Hypothalamus (tissue), 51 donors: ENCODE measurements at regions not wholly inside any gene's neighbourhood (a gene's known extent, or its start where the extent isn't known, plus 50 kb on each side); places are given as distances from the start of the nearest gene placed in this dataset.

Experiments used
- DNase-seq, 51 donors: peaks; one replicate each; lab custom pipeline; 2025; lab: John Stamatoyannopoulos, UW

DNA sequence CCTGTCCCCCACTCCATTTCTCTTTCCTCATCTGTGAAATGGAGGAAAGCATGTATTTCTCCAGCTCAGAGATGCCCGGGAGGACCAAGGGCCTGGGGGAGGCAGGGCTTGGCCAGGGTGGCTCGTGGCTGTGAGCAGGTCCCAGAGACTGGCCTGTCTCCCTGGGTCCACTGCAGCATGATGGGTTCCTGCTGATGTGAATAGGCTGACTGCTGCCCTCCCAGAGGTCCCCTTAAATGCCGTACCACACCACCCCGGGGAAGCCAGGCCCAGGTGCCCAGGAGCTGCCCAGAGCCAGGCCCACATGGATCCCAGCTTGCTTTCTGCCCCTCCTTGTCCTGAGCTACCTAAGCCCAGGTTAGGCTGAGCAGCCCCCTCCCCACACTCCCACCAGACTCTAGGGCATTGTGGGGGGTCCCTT lies 158.2 kb upstream of the C14orf180 start:
- no peak for DNase-seq

DNA sequence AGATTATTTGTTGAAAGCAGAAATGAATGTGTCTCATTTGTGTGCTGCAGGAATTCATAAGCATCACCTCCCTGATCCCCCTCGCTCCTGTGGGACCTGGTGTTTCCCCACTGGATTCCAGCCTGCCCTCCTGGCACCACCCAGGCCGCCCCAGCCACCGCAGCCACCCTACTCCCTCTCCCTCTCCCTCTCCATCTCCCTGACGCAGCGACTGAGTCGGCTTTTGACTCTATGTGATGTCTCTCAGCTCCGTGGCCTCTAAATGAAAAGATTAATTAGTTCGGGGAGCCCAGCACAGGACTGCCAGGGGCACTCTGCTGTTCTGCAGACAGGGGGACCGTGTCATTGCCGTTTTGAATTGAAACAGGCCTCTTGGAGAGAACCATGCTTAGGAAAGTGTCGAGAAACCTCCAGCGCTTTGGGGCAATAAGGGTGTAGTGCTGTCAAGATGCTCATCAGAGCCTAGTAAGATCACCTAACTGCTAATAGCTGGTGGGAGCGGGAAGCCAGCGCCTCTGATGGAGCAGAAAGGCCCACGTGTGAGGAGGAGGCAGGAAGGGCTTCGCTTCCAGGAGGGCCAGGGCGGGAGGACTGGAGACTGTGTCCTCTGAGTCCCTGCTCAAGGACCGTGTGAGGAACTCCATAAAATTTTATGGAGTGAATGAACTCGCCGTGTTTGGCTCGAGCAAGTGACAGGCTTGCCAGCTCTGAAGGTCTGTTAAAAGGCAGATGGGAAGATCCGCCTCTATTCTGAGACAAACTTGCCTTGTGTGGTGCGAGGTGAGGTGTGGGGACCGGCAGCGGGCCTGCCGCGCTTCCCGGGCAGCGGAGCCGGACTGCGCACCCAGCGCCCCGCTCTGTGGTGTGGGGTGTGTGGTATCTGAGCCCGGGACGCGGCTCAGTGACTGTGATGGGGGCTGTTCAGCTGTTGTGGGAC lies 157.4 kb upstream of the C14orf180 start:
- no peak for DNase-seq

DNA sequence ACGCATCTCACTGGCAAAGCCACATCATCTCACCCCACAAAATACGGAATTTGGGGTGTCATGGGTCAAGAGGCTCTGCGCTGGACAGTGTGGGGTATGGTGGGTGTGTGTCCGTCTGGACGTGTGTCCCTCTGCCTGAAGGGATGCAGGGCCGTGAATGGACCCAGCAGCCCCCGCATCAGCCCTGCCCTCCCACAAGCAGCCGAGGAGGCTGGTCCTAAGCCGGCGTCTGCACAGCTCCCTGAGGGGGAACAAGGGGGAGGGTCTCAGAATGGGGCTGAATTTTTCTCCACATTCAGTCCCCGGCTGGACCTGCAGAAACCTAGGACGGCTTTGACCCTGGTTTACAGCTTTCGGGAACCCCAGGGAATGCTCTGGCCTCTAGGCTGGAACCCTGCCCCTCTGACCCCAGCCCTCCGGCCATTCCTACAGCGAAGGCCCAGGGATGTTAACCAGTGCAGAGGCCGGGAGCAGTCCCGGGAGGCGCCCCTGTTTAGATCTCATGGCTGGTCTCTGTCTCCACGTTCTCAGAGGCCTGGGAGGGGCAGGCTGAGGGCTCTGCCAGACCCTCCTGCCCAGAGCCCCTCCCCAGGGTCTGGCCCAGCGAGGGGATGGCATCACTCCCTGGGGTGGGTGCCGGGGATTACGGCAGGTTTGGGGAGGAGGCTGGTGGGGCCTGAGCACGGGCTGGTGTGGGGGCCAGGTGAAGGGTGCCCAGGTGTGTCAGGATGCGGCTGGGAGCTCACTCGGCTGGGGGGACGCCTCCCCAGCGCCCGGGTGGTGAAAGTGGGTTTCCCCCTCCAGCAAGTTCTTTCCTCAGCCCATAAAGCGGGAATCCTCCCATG lies 156.5 kb upstream of the C14orf180 start:
- no peak for DNase-seq

DNA sequence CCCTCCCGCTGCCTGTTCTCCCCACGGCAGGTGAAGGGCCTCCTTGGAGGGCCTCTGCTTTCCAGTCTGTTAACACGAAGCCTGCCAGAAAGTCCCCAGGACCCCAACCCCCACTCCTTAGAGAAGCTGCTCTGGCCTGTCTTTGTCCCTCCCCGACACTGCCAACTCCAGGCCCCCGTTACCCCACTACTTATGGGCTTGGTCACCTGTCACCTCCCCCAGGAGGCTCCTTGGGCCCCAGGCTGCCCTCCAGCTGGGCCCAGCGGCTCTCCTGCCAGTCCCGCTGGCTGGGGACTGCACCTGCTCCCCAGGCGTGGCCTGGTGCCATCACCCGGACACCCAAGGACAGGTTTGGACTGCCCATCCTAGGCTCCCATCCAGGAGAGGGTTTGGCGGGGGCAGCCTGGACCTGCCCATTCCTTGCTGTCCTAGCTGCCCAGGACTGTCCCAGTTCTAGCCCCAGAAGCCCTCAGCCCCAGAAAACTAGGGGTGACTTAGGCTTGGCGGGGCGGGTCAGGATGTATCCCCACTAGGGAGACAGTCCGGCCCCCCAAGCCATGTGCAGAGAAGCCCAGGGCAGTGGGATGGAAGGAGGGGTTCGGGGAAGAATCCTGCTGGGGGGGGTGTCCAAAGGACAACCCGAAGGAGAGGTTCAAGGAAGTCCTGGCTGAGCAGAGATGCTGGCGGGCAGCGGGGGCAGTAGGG lies 155.7 kb upstream of the C14orf180 start:
- DNase-seq, result no peak

DNA sequence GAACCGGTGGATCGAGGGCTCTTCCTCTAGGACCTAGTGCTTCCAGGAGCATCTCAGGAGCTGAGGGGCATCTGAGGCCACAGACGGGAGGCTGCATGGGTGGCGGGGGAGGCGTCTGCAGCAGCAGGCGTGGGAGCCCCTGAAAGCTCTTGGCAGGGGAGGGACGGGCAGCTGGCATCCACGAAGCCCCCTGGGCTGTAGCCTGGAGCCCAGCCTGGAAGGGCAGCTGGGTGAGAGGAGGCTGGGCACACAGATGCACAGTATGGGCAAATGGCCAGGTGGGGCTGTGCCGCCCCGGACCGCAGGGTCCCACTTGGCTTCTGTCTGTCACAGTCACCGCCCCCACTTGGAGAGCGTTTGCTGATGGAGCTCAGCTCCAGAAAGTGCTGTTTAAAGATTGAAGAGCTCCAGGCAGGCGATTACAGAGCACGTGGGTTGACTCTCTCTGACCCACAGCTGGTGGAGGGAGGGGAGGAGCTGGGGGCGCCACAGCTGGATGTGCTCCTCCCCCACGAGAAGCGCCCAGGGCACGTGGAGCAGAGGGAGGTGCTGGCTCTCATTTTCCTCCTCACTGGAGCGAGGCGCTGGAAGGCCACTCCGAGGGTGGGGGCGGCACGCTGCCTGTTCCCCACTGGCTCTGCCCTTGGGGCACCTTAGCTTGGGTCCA lies 155.0 kb upstream of the C14orf180 start:
- peak in 23 of 51 donors; percentile 16 to 78 (median 51) for DNase-seq

- no peak for DNase-seq
These were observed 154.3 kb upstream of the C14orf180 start for GRCh38 chr14:104425171-104425681.

DNA sequence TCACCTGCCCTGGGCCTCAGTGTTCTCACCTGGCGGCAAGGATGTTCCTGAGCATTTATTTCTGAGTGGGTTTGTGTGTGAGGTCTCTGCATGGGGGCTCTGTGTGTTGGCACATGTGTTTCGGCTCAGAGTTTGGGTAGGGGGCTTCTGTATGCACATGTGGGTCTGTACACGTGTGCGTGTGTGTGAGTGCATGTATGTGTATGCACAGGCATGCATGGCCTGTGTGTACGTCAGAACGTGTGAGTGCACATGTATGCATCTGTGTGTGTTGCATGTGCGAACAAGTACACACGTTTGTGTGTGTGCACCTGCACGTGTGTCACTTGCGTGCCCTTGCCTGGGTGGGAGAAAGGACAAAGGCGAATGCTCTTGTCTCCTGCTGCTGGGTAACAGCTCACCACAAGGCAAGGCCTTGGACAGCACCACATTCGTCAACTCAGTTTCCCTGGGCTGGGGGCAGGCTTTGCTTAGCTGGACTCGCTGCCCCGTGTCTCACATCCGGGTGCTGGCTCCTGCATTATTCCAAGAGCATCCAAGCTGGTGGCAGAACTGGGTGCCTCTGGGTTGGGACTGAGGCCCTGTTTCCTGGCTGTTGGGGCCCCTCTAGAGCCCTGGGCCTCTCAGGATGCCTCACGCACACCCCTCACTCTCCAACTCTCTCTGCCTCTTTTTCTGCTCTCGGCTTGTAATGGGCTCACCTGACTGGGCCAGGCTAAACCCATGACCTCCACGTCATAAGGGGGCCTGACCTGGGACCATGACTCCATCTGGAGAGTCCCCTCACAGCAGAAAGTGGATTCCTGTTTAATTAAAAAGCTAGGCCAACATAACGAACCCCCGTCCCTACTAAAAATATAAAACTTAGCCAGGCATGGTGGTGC lies 153.6 kb upstream of the C14orf180 start:
- no peak for DNase-seq

DNA sequence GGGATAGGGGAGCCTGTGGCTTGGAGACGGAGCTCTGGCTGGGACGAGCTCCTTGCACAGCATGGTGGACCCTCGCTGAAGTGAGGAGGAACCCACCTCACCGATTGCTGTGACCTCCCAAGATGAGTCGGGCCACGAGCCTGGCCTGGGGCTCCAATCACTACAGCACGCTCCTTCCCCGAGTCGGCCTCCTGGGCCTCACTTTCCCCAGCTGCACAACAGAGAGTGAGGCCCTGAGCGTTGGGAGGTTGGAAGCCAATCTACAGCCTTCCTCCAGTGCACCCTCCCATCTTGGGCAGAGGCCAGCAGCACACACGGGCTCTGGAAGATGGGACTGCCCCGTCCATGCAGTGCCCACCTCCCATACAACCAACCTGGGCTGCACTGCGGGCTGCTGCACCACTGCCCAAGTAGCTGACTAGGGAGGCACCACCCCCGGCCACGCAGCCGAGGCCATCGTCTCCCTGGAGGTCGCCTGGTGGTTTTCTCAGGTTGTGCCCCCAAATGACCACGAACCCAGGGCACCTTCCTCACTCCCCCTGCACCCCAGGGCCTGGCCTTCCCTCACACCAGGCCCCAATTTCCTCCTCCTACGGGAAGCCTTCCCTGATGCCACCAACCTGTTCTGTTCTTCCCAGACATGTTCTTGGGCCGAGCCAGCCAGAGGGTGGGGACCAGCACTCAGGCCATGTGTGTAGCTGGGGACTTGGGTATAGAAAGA lies 152.3 kb upstream of the C14orf180 start:
- DNase-seq, result no peak

DNA sequence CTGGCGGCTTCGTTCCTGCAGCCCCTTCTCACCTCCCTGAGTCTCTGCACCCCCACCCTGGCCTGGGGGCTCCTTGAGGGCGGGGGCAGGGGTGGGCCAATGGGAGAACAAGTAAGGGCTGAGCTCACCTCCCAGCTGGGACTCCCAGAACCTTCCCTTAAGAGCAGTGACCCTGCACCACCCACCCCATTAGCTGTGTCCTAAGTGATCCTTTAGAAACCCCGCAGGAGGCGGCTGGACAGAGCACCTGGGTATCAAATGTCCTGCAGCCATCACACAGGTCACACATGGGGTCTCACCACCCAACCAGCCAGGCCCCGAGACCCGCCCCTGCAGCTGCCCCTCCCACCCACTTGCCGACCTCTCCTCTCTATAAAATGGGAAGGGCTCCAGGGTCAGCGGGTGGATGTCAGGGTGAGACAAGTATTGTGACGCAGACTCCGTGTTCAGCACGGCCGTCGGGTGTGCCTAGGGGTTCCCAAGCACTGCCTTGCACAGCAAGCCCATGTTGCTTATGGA lies 151.2 kb upstream of the C14orf180 start:
- no peak for DNase-seq

DNA sequence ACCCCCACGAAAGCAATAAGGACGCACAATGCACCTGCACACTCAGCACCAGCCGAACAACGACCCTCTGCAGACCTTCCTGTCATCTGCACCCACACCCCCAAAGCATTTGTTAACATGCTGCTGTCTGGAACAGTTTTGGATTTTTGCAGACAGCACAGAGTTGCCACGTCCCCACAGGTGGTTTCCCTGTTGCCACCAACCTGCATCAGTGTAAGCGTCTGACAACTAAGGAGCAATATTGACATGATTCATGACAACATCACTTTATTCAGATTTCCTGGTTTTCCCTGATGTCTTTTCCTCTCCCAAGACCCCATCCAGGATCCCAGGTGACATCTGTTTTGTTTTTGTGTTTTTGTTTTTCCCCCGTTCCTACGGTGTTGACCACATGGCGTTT lies 150.7 kb upstream of the C14orf180 start:
- DNase-seq, result no peak

DNA sequence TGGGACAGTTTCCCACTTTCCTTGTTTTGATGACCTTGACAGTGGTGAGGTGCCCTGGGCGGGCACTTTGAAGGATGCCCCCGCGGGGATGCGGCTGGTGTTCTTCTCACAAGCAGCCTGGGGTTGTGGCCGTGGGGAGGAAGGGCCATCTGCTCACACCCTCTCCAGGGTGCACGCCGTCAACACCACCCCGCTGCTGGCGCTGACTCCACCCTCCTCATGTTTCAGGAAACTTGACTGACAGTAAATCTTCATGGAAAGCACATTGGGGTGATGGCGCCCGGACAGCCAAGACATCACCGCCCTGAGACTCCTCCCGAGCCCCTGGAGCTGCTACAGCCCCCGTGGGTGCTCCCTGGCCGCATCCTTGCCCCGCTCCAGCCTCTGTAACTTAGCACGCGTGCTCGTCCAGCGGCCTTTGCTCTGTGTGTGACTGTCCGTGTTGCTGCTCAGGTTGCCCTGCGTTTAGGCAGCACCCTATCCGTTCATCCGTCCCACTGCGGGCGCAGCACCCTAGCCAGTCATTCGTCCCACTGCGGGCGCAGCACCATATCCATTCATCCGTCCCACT lies 150.2 kb upstream of the C14orf180 start:
- DNase-seq, result no peak

DNA sequence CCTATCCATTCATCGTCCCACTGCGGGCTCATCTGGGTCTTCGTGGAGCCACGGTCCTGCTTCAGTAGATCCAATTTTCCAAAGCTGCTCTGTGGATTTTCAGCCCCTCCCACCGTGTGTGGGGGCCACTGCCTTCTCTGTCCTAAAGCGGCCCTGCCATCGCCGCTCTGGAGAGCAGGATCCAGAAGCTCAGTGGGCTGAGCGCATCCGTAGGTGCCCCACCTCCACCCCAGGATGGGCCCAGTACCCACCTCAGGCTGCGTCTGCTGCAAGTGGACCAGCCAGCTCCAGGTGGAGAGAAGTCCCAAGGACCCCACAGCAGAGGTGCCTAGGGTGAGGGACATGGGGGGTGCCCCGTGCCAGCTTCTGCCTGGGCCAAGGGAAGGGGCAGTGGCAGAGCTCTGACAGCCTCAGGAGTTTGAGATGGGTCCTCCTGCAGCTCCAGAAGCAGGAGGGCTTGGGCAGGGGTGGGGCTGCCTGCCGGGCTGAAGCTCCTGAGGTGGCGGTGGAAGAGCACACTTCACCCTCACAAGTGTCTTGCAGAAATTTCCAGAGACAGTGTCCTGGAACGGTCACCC lies 148.1 kb upstream of the C14orf180 start:
- no peak for DNase-seq

DNA sequence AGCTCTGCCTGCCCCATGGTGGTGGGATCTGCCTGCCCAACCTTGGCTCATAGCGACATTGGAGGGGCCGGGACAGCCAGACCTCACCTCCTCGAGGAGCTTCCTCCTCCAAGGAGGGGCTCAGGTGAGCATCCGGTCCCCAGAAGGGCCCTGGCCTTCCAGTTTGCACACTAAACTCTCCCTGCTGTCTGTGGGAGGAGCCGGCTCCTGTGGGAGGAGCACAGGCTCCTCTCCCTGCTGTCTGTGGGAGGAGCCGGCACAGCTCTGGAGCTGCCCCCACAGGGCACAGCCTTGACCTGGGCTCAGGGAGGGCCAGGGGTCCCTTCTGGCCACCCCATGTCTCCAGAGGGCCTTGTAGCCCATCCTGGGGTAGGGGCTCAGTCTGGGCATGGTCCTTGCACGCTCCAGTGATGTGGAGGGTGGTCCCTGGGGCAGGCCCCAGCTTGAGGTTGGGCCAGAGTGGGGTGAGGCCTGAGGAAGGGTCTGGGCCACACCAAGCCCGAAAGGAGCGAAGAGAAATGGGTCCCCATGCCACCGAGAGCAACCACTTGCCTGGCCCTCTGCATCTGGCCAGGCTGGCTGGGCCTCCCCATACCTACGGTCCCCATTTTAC lies 147.5 kb upstream of the C14orf180 start:
- DNase-seq, result no peak

DNA sequence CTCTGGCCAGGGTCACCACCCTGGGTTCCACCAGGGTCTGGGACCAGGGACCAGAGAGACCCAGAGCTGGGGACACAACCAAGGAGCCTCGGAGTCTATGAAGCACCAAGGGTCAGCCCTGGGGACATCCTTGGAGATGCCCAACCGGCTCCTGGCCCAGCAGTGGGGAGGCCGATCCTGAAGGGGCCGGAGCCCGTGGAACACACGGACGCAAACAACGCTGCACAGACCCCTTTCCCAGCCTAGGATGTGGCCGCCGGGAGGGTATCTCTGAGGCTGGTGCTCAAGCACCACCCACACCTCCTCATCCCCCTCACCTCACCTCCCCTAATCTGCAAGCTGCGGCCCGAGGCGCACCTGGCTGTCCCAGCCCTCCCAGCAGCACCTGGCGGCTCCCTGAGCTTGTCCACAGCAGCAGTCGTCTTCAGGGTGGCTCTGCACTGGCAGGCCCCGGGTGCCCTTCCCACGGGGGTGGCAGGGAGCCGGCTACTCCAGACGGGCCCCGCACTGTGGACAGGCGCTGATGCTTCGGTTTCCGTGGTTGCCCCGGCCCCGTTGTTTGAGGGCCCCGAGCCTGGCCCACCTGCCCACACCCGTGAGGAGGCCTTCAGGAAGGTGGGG lies 146.8 kb upstream of the C14orf180 start:
- DNase-seq, result no peak

DNA sequence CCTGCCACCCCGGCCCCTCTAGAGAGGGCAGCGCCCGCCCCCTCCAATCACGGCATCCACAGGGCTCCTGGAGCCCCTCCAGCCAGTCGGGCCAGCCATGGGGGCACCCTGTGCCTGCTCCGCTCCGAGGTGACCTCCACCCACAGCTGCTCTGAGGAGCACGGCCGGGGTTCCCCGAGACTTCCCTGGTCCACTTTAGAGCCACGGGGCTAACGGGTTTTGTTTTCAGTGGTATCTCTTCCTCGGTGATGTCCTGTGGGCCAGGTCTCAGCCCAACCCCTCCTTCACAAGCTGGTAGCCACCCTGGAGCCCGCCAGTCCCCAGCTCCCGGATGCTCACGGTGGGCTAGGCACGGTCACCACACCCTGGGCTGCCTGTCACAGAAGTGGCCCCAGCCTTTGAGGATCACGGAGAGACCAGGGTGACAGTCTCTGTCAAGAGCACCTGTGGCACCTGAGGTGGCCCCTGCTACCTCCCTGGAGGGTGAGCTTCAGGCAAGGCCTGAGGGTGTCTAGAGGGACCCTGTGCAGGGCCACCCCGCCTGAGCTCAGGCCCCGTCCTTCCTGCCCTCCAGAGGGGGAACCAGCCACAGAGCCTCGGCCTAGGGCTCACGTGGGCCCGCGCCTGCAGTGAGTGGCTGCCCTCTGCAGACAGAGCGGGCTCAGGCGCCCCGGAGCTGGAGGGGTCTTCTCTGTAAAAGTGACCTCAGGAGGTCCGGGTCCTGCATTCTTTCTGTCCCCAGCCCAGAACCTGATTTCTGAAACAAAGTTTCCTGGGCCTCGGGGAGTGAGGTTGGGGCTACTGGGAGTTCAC lies 146.0 kb upstream of the C14orf180 start:
- no peak for DNase-seq
